NT2/D1 (cell line): ENCODE measurements at regions not wholly inside any gene's neighbourhood (a gene's known extent, or its start where the extent isn't known, plus 50 kb on each side); places are given as distances from the start of the nearest gene placed in this dataset.

Experiments
- DNase-seq: peaks from one replicate; pipeline ENCODE4 v3.0.0-alpha.2; 2011; ENCODE audit warnings: low read depth, low spot score
- H3K27me3 ChIP-seq: 2 replicates; pipeline ENCODE4 v1.6.0; 2011; ENCODE audit warnings: mild to moderate bottlenecking; ENCODE audit not compliant: insufficient read length, insufficient read depth
- H3K36me3 ChIP-seq: 2 replicates; pipeline ENCODE4 v1.6.1; 2011; ENCODE audit warnings: mild to moderate bottlenecking, low read length, mixed read lengths; ENCODE audit not compliant: insufficient read depth, insufficient read length
- H3K4me1 ChIP-seq: 2 replicates; pipeline ENCODE4 v1.5.1; 2011; ENCODE audit not compliant: insufficient read depth, insufficient read length
- H3K4me3 ChIP-seq: 2 replicates; pipeline ENCODE4 v1.5.1; 2011; ENCODE audit warnings: low read depth; ENCODE audit not compliant: insufficient read length
- H3K9ac ChIP-seq: 2 replicates; pipeline ENCODE4 v1.6.0; 2011; ENCODE audit warnings: low read depth; ENCODE audit not compliant: insufficient read length
- H3K9me3 ChIP-seq: 2 replicates; pipeline ENCODE4 v1.5.1; 2011; ENCODE audit warnings: mild to moderate bottlenecking, low read length; ENCODE audit not compliant: insufficient read depth
- SUZ12 ChIP-seq: IDR thresholded peaks from 2 replicates; pipeline ENCODE4 v1.6.1; 2011; ENCODE audit not compliant: insufficient read length, insufficient read depth; ENCODE audit errors: extremely low read depth
- YY1 ChIP-seq: IDR thresholded peaks from 2 replicates; pipeline ENCODE4 v1.6.1; 2011; ENCODE audit not compliant: insufficient read length, insufficient read depth
- ZNF274 ChIP-seq: IDR thresholded peaks from 2 replicates; pipeline ENCODE4 v1.6.1; 2011; ENCODE audit warnings: mild to moderate bottlenecking, low read depth, low read length

- no peak overlapping the region for H3K4me3 ChIP-seq
- H3K4me1 ChIP-seq = no peaks in the 10 kb centered on the region
- TF ChIP-seq SUZ12 = no peak
- no peak for TF ChIP-seq ZNF274
- no peak for TF ChIP-seq YY1
- no peak overlapping the region for H3K9ac ChIP-seq
- no peaks in the 10 kb centered on the region for H3K27me3 ChIP-seq
- H3K36me3 ChIP-seq = no peaks in the 10 kb centered on the region
- no peaks in the 10 kb centered on the region for H3K9me3 ChIP-seq
- DNase-seq = no peak
These were observed 73.1 kb upstream of the ZNF521 start for GRCh38 chr18:25425024-25425423.

GRCh38 chr18:25423760-25424159, 71.8 kb upstream of the ZNF521 start:
- Histone ChIP-seq H3K36me3 (no peaks in the 10 kb centered on the region), H3K9me3 (no peaks in the 10 kb centered on the region), H3K9ac (no peak overlapping the region), H3K4me1 (no peaks in the 10 kb centered on the region), H3K4me3 (no peak overlapping the region), H3K27me3 (no peaks in the 10 kb centered on the region)
- DNase-seq = no peak
- no peak for TF ChIP-seq ZNF274
- TF ChIP-seq YY1 = no peak
- TF ChIP-seq SUZ12 = no peak

GRCh38 chr18:25423267-25423666, 71.3 kb upstream of the ZNF521 start:
- Histone ChIP-seq H3K27me3 (no peaks in the 10 kb centered on the region), H3K9me3 (no peaks in the 10 kb centered on the region), H3K9ac (no peak overlapping the region), H3K4me1 (no peaks in the 10 kb centered on the region), H3K4me3 (no peak overlapping the region), H3K36me3 (no peaks in the 10 kb centered on the region)
- TF ChIP-seq ZNF274 = no peak
- TF ChIP-seq SUZ12 = no peak
- no peak for TF ChIP-seq YY1
- no peak for DNase-seq

GRCh38 chr18:25422230-25422629, 70.3 kb upstream of the ZNF521 start:
- Histone ChIP-seq H3K4me1 (no peaks in the 10 kb centered on the region), H3K27me3 (no peaks in the 10 kb centered on the region), H3K9ac (no peak overlapping the region), H3K4me3 (no peak overlapping the region), H3K36me3 (no peaks in the 10 kb centered on the region), H3K9me3 (no peaks in the 10 kb centered on the region)
- no peak for DNase-seq
- TF ChIP-seq ZNF274 (no peak), SUZ12 (no peak), YY1 (no peak)

- no peaks in the 10 kb centered on the region for H3K9me3 ChIP-seq
- H3K27me3 ChIP-seq = no peaks in the 10 kb centered on the region
- H3K36me3 ChIP-seq = no peaks in the 10 kb centered on the region
- no peaks in the 10 kb centered on the region for H3K4me1 ChIP-seq
- no peak overlapping the region for H3K9ac ChIP-seq
- TF ChIP-seq YY1 = no peak
- no peak for TF ChIP-seq SUZ12
- TF ChIP-seq ZNF274 = no peak
- no peak overlapping the region for H3K4me3 ChIP-seq
- no peak for DNase-seq
These were observed 68.3 kb upstream of the ZNF521 start for GRCh38 chr18:25420077-25420825.

GRCh38 chr18:25416374-25416773, 64.4 kb upstream of the ZNF521 start:
- Histone ChIP-seq H3K9me3 (no peaks in the 10 kb centered on the region), H3K4me3 (no peak overlapping the region), H3K36me3 (no peaks in the 10 kb centered on the region), H3K27me3 (no peaks in the 10 kb centered on the region), H3K9ac (no peak overlapping the region), H3K4me1 (no peaks in the 10 kb centered on the region)
- DNase-seq = no peak
- TF ChIP-seq ZNF274 = no peak
- no peak for TF ChIP-seq YY1
- no peak for TF ChIP-seq SUZ12

- TF ChIP-seq ZNF274 (no peak), YY1 (no peak), SUZ12 (no peak)
- Histone ChIP-seq H3K27me3 (no peaks in the 10 kb centered on the region), H3K4me3 (no peak overlapping the region)
These were observed 58.0 kb upstream of the ZNF521 start for GRCh38 chr18:25409971-25410370.

GRCh38 chr18:25408293-25408692, 56.3 kb upstream of the ZNF521 start:
- no peak overlapping the region for H3K9ac ChIP-seq
- H3K4me3 ChIP-seq = no peak overlapping the region
- TF ChIP-seq YY1 (no peak), SUZ12 (no peak), ZNF274 (no peak)

More at GRCh38 chr18:25409971-25410370, 58.0 kb upstream of the ZNF521 start:
- no peak for DNase-seq
- Histone ChIP-seq H3K9me3 (no peaks in the 10 kb centered on the region), H3K4me1 (no peaks in the 10 kb centered on the region), H3K36me3 (no peaks in the 10 kb centered on the region), H3K9ac (no peak overlapping the region)

More at GRCh38 chr18:25408293-25408692, 56.3 kb upstream of the ZNF521 start:
- no peak for DNase-seq
- Histone ChIP-seq H3K9me3 (no peaks in the 10 kb centered on the region), H3K27me3 (no peaks in the 10 kb centered on the region), H3K4me1 (no peaks in the 10 kb centered on the region), H3K36me3 (no peaks in the 10 kb centered on the region)
